SK-N-SH (cell line): ENCODE measurements at regions not wholly inside any gene's neighbourhood (a gene's known extent, or its start where the extent isn't known, plus 50 kb on each side); places are given as distances from the start of the nearest gene placed in this dataset.

ENCODE experiments used
- EP300 ChIP-seq, 2 experiments: IDR thresholded peaks; 2 replicates each; pipeline versions ENCODE4 v1.4.0 to v1.6.1; 2012; ENCODE audit warnings: borderline replicate concordance in 1 of 2, low read depth in 1 of 2, low read length in 1 of 2
- FOXM1 ChIP-seq: IDR thresholded peaks from 2 replicates; pipeline ENCODE4 v1.4.0; 2012; ENCODE audit warnings: low read depth, mild to moderate bottlenecking
- PBX3 ChIP-seq: IDR thresholded peaks from 2 replicates; pipeline ENCODE4; 2012
- POLR2AphosphoS5 ChIP-seq: IDR thresholded peaks from 2 replicates; pipeline ENCODE4 v1.6.1; 2012; ENCODE audit warnings: low read depth, low read length
- USF2 ChIP-seq: fragments of 150-350 bp; IDR thresholded peaks from 2 replicates; pipeline ENCODE4 v1.6.1; 2017; ENCODE audit warnings: antibody characterized with exemption, low read length, low read depth, borderline replicate concordance
- TF ChIP-seq, protein P1 (sequence below): fragments of 200-600 bp; sonication (generic); IDR thresholded peaks from 2 replicates; pipeline ENCODE4 v1.6.1; 2017; ENCODE audit warnings: antibody characterized with exemption, mild to moderate bottlenecking, moderate library complexity

DNA sequence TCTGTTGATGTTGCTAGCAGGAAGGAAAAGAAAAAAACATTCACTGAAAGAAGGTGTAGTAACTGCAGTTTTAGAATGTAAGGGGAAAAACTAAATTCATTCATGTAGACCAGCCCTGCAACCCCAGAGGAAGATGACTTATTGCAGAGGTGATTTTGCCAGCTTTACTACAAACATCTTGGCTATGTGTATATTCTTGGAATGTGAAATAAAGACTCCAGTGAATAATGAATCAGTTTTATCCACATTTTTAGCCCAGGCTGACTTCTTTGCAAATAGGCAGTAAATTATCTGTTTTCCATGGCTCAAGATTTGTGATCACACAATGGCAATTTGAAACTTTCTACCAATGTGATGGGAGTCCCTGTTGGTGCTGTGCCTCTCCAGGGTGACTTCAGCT, 206.1 kb upstream of the SETBP1 start:
- TF ChIP-seq, protein P1, sequence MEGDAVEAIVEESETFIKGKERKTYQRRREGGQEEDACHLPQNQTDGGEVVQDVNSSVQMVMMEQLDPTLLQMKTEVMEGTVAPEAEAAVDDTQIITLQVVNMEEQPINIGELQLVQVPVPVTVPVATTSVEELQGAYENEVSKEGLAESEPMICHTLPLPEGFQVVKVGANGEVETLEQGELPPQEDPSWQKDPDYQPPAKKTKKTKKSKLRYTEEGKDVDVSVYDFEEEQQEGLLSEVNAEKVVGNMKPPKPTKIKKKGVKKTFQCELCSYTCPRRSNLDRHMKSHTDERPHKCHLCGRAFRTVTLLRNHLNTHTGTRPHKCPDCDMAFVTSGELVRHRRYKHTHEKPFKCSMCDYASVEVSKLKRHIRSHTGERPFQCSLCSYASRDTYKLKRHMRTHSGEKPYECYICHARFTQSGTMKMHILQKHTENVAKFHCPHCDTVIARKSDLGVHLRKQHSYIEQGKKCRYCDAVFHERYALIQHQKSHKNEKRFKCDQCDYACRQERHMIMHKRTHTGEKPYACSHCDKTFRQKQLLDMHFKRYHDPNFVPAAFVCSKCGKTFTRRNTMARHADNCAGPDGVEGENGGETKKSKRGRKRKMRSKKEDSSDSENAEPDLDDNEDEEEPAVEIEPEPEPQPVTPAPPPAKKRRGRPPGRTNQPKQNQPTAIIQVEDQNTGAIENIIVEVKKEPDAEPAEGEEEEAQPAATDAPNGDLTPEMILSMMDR, result no peak
- TF ChIP-seq USF2, result no peak
- no peak for TF ChIP-seq EP300 (IDR thresholded peaks at IDR 0.05; ENCODE audit: borderline replicate concordance in 1 of 2, low read depth in 1 of 2, low read length in 1 of 2)
- no peak for TF ChIP-seq PBX3
- no peak for TF ChIP-seq POLR2AphosphoS5
- no peak for TF ChIP-seq FOXM1
